ENCODE measurements at regions not wholly inside any gene's neighbourhood (a gene's known extent, or its start where the extent isn't known, plus 50 kb on each side); places are given as distances from the start of the nearest gene placed in this dataset.

- Histone ChIP-seq H3K36me3 (replicated peaks in 1 of 2; ENCODE audit: control insufficient read depth in 1 of 2, insufficient read depth in 2 of 2, low read length in 2 of 2) (no peaks in the 10 kb centered on the region), H3K27me3 (ENCODE audit: control insufficient read depth in 2 of 2, insufficient read depth in 2 of 2, low read length in 2 of 2) (no peaks in the 10 kb centered on the region), H3K9me3 (replicated peaks in 1 of 2; ENCODE audit: control insufficient read depth in 1 of 2, insufficient read depth in 1 of 2, low read length in 2 of 2) (peaks cover 0 to 3% of the 10 kb centered on the region in 2 donors), H3K9ac (ENCODE audit: insufficient read depth, low read length, poor library complexity, severe bottlenecking) (no peak overlapping the region), H2AFZ (ENCODE audit: insufficient read depth, low read depth, low read length, poor library complexity, severe bottlenecking) (no peak overlapping the region), H3K4me1 (ENCODE audit: control insufficient read depth in 1 of 2, insufficient read depth in 2 of 2, low read length in 2 of 2) (no peaks in the 10 kb centered on the region), H3K79me2 (ENCODE audit: insufficient read depth, low read length) (no peaks in the 10 kb centered on the region), H4K20me1 (ENCODE audit: insufficient read depth, low read length) (no peaks in the 10 kb centered on the region), H3K27ac (ENCODE audit: low read depth in 1 of 2, low read length in 2 of 2) (no peak overlapping the region), H3K4me3 (replicated peaks in 1 of 3; ENCODE audit: low read depth in 2 of 3, low read length in 3 of 3) (no peak overlapping the region), H3K4me2 (replicated peaks; ENCODE audit: extremely low read depth, low read length, poor library complexity, severe bottlenecking) (no peak overlapping the region)
- Mint-ChIP-seq H3K27me3 (ENCODE audit: low read depth in 3 of 3) (peaks cover 0 to 3% (median under 1%) of the 10 kb centered on the region in 3 donors), H3K4me3 (no peak overlapping the region), H3K27ac (no peak overlapping the region), H3K4me1 (no peaks in the 10 kb centered on the region), H3K36me3 (no peaks in the 10 kb centered on the region), H3K9me3 (peaks cover 0 to 10% (median 2%) of the 10 kb centered on the region in 7 donors)
- intact Hi-C loops (cut with micrococcal nuclease): no loop called here
- DNase-seq: no peak
- TF ChIP-seq CTCF (IDR thresholded peaks at IDR 0.05): no peak
- WGBS (ENCODE audit: insufficient coverage): 60% methylated on average over 1 of the region's 3 CpGs
Observed at GRCh38 chr4:24141836-24142235, 252.0 kb upstream of the PPARGC1A start.

GRCh38 chr4:24140892-24141291 is 251.0 kb upstream of the PPARGC1A start:
- no peak for TF ChIP-seq CTCF (IDR thresholded peaks at IDR 0.05)
- no peak overlapping the region for H3K27ac ChIP-seq (ENCODE audit: low read depth in 1 of 2, low read length in 2 of 2)
- H3K36me3 Mint-ChIP-seq: no peaks in the 10 kb centered on the region
- no peak overlapping the region for H3K4me2 ChIP-seq (replicated peaks; ENCODE audit: extremely low read depth, low read length, poor library complexity, severe bottlenecking)
- no peak overlapping the region for H2AFZ ChIP-seq (ENCODE audit: insufficient read depth, low read depth, low read length, poor library complexity, severe bottlenecking)
- H3K36me3 ChIP-seq (replicated peaks in 1 of 2; ENCODE audit: control insufficient read depth in 1 of 2, insufficient read depth in 2 of 2, low read length in 2 of 2): no peaks in the 10 kb centered on the region
- H3K27me3 Mint-ChIP-seq (ENCODE audit: low read depth in 3 of 3): peaks cover 0 to 3% (median 2%) of the 10 kb centered on the region in 3 donors
- H3K79me2 ChIP-seq (ENCODE audit: insufficient read depth, low read length): no peaks in the 10 kb centered on the region
- peaks cover 0 to 10% (median 2%) of the 10 kb centered on the region in 7 donors for H3K9me3 Mint-ChIP-seq
- 100% methylated on average over 1 of the region's 3 CpGs for WGBS (ENCODE audit: insufficient coverage)
- peaks cover 0 to 3% of the 10 kb centered on the region in 2 donors for H3K9me3 ChIP-seq (replicated peaks in 1 of 2; ENCODE audit: control insufficient read depth in 1 of 2, insufficient read depth in 1 of 2, low read length in 2 of 2)
- H4K20me1 ChIP-seq (ENCODE audit: insufficient read depth, low read length): no peaks in the 10 kb centered on the region
- H3K27ac Mint-ChIP-seq: no peak overlapping the region
- no peak overlapping the region for H3K9ac ChIP-seq (ENCODE audit: insufficient read depth, low read length, poor library complexity, severe bottlenecking)
- no peak overlapping the region for H3K4me3 Mint-ChIP-seq
- no peaks in the 10 kb centered on the region for H3K4me1 Mint-ChIP-seq
- no peaks in the 10 kb centered on the region for H3K27me3 ChIP-seq (ENCODE audit: control insufficient read depth in 2 of 2, insufficient read depth in 2 of 2, low read length in 2 of 2)
- no peak for DNase-seq
- H3K4me3 ChIP-seq (replicated peaks in 1 of 3; ENCODE audit: low read depth in 2 of 3, low read length in 3 of 3): no peak overlapping the region
- intact Hi-C loops (cut with micrococcal nuclease): no loop called here
- no peaks in the 10 kb centered on the region for H3K4me1 ChIP-seq (ENCODE audit: control insufficient read depth in 1 of 2, insufficient read depth in 2 of 2, low read length in 2 of 2)

Measured in CD14-positive monocyte (primary cell).